ENCODE measurements at regions not wholly inside any gene's neighbourhood (a gene's known extent, or its start where the extent isn't known, plus 50 kb on each side); places are given as distances from the start of the nearest gene placed in this dataset.

- TF ChIP-seq POLR2AphosphoS5 (IDR thresholded peaks at IDR 0.05; ENCODE audit: insufficient read depth, low read depth, low read length) = no peak
- TF ChIP-seq, protein P1, sequence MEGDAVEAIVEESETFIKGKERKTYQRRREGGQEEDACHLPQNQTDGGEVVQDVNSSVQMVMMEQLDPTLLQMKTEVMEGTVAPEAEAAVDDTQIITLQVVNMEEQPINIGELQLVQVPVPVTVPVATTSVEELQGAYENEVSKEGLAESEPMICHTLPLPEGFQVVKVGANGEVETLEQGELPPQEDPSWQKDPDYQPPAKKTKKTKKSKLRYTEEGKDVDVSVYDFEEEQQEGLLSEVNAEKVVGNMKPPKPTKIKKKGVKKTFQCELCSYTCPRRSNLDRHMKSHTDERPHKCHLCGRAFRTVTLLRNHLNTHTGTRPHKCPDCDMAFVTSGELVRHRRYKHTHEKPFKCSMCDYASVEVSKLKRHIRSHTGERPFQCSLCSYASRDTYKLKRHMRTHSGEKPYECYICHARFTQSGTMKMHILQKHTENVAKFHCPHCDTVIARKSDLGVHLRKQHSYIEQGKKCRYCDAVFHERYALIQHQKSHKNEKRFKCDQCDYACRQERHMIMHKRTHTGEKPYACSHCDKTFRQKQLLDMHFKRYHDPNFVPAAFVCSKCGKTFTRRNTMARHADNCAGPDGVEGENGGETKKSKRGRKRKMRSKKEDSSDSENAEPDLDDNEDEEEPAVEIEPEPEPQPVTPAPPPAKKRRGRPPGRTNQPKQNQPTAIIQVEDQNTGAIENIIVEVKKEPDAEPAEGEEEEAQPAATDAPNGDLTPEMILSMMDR (IDR thresholded peaks at IDR 0.05; ENCODE audit: extremely low read depth in 1 of 2, insufficient read depth in 1 of 2, low read depth in 1 of 2, low read length in 2 of 2) = no peak
These were observed 1010.1 kb downstream of the EFNA5 start for GRCh38 chr5:106660681-106661080.

Data from endothelial cell of umbilical vein (primary cell).